Left lobe of liver (tissue), 2 donors: ENCODE measurements at regions not wholly inside any gene's neighbourhood (a gene's known extent, or its start where the extent isn't known, plus 50 kb on each side); places are given as distances from the start of the nearest gene placed in this dataset.
"Not testable (repeated sequence)": the region's sequence is repeated elsewhere in the genome, so short reads cannot be mapped to it uniquely, and the experiment has no call there.

ENCODE experiments used
- ATAC-seq: fragments of 200-7000 bp; cut with Tn5 transposase; one replicate; pipeline ENCODE4 v1.9.1; 2020; ENCODE audit warnings: mild to moderate bottlenecking, moderate library complexity
- DNase-seq: peaks from one replicate; pipeline ENCODE4 v3.0.0-alpha.2; 2020; ENCODE audit warnings: low spot score
- donor health status: DM: no; HTN: no; CAD: no; lungs with moderate emphysema.
- donor health status: DM: no; HTN: yes; CAD: no.

- DNase-seq (no peak), ATAC-seq (no peak)
These were observed 279.5 kb downstream of the FOXL1 start for GRCh38 chr16:86857807-86858206.

GRCh38 chr16:86858501-86858900 lies 280.2 kb downstream of the FOXL1 start:
- DNase-seq: no peak
- no peak for ATAC-seq

GRCh38 chr16:86861270-86861858 lies 283.0 kb downstream of the FOXL1 start:
- DNase-seq, ATAC-seq: not testable (repeated sequence)

DNA sequence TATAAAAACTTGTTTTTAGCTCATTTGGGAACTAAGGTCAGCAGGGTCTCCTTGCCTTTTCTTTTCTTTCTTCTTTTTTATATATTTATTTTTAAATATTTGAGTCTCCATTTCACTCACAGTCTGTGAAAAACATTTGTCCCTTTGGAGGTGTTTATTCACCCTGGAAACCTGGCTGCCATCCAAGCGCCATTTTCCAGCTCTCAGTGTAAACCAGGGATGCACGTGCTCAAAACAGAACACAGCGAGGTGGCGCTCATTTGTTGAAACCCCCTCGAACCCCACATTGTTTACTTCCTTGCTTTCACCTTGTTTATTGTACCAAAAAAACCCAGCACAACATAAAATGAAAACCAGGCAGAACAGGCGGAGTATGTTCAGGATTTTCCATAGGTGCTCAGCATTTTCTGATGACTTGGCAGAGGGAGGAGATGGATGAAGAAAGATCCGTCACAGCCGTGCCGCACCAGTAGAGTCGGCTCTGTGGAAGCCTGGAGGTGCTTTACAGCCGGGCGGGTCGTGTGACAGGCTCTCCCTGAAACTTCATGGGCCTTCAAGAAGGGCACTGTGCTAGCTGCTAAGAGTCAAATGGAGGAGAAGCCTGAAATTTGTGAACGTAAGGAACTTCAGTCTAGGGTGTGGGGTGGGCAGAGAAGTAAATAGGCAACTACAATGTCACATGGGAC lies 284.4 kb downstream of the FOXL1 start:
- DNase-seq: no peak
- ATAC-seq: no peak

- no peak for ATAC-seq
- DNase-seq: no peak
These were observed 285.3 kb downstream of the FOXL1 start for GRCh38 chr16:86863609-86864008.

GRCh38 chr16:86864586-86864985 lies 286.2 kb downstream of the FOXL1 start:
- DNase-seq (no peak), ATAC-seq (no peak)

GRCh38 chr16:86865851-86866662 lies 287.7 kb downstream of the FOXL1 start:
- peak; percentile 29 for ATAC-seq
- no peak for DNase-seq

GRCh38 chr16:86866986-86867722 lies 288.8 kb downstream of the FOXL1 start:
- no peak for ATAC-seq
- DNase-seq: no peak

GRCh38 chr16:86868070-86868469 lies 289.7 kb downstream of the FOXL1 start:
- no peak for ATAC-seq
- DNase-seq: no peak

- no peak for DNase-seq
- no peak for ATAC-seq
These were observed 290.4 kb downstream of the FOXL1 start for GRCh38 chr16:86868786-86869185.

GRCh38 chr16:86869288-86870022 lies 291.1 kb downstream of the FOXL1 start:
- ATAC-seq: no peak
- no peak for DNase-seq

DNA sequence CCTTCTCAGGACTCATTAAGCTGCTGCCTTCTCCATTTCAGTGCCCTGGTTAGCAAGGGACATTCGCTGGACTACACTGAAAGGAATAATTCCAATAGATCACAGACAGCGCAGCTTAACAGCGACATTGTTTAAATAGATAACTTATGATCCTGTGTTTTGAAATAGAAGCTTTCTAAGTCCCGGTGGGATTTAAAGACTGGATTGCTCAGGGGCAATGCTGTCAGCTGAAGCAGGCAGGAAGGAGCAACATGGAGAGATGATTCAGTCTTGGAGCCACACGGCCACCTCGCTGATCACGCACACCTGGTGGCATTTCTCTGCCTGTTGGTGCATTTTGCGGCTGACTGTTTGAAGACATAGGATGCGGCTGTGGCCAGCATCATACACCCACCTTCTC lies 292.0 kb downstream of the FOXL1 start:
- no peak for ATAC-seq
- no peak for DNase-seq

DNA sequence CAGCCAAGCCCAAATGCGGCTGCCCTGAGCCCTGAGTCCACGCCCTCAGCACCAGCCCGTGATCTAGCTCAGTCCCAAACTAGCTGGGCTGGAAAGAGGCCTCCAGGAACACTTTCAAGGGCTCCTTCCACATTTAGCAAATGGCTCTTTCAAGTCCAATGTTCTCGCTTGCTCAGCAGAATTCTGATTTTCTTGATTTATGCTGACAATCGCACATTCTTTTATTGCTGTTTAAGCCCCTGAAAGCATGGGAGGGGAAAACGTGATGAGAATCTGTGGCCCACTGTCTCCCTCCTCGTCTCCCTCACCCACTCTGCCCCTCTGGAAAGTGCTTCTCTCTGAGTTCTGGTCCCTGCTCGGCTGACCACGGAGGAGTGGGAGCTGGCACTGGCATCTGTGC lies 293.8 kb downstream of the FOXL1 start:
- ATAC-seq (no peak), DNase-seq (no peak)

- ATAC-seq (no peak), DNase-seq (no peak)
These were observed 294.5 kb downstream of the FOXL1 start for GRCh38 chr16:86872833-86873232.

- no peak for DNase-seq
- ATAC-seq: peak; percentile 48
These were observed 295.8 kb downstream of the FOXL1 start for GRCh38 chr16:86874141-86874540.

DNA sequence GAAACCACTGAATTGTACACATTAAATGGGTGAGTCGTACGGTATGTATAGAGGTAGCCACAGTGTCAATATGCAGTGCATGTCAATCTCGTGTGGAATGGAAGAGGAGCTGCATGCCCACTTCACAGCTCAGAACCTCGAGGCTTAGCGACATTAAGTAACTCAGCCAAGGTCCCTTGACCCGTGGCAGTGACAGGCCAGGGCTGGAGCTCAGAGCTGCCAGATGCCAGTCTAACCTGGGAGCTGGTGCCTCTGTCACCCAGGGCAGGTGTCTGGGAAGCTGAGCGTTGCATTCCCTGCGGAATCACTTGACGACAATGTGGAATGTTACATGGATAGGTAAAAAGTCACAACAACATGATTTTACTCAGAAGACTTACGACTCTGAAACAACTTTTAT lies 298.1 kb downstream of the FOXL1 start:
- DNase-seq: no peak
- no peak for ATAC-seq

DNA sequence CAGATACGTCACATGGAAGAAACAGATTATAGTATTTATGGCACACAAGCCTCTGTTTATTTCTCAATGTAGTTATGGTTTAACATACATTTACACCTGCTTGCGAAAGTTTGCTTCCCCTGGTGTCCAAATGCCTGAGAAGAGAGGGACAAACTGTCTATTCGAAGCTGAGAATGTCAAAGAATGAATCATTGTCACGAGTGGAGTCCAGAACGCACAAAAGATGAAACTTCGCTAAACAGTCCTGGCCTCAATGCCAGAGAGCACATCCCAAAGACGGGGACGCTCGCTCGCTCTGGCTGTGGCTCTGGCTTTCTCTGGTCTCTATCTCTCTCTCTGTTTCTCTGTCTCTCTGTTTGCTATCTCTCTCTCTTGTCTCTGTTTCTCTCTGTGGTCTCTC lies 298.8 kb downstream of the FOXL1 start:
- ATAC-seq: no peak
- DNase-seq: no peak

DNA sequence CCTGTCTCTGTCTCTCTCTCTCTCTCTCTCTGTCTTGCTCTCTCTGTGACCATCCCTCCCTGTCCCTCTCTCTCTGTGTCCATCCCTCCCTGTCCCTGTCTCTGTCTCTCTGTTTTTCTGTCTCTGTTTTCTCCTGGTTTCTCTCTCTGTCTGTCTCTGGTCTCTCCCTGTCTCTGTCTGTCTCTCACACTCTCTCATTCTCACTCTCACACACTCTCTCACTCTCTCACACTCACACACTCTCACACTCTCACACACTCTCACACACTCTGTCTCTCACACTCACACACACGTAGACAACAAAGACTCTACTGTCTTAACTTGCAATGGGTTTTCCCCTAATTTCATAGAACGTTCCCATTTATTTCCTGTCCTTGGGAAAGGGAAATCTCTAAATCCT lies 299.5 kb downstream of the FOXL1 start:
- DNase-seq (no peak), ATAC-seq (no peak)

DNA sequence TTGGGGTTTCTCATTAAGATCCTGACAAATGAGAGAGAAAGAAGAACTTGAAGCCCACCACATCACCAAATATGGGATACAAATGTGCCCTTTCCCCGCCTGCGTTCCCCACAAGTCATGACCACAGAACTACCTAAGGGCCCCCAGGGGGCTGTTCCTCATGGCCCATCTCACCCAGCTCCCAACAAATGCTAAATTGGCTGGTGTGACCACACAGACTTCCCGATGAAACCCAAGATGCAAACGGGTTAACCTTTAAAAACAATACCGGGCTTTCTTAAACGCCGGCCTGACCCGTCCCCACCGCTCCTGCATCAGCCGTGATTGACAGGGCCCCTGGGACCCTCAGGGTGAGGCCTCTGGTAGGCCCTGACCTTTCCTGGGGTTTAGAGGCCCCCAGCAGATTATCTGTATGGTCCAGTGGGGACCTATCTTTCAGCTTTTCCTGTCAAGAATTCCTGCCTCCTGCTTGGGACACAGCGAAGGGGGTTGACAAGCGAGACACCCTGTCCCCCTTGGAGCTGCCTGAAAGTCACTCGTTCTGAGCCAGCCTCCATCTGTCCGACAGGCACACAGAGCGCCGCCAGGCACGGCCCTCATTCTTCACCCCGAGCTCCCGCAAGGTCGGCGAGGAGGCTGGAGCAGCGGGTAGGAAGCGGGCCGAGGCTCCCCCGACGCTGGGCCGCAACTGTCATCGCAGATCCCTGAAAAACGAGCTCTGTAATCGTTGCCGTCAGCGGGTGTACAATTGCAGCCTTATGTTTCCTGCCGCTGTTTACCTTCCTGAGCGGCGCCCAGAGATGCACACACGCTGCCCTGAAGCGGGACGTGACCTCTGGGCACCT lies 300.1 kb downstream of the FOXL1 start:
- ATAC-seq (no peak), DNase-seq (no peak)

DNA sequence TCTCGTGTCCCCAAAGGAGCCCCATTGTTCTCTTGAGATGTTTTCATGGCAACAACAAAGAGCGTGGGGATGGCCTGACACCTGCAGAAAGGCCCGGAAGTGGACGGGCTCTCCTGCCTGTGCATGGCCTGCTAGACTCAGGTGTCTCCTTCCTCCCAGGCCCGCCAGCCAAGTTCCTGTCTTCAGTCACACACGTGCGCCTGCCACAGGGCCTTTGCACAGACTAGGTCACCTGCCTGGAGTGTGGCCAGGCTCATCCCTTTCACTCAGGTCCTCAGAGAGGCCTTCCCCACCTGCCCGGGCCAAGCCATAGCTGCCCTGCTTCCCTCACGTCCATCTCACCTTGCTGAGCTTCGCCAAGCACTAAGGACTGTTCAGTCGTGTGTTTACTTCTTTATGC lies 300.9 kb downstream of the FOXL1 start:
- DNase-seq: no peak
- ATAC-seq: no peak
